ENCODE measurements at regions not wholly inside any gene's neighbourhood (a gene's known extent, or its start where the extent isn't known, plus 50 kb on each side); places are given as distances from the start of the nearest gene placed in this dataset.
"Not testable (repeated sequence)": the region's sequence is repeated elsewhere in the genome, so short reads cannot be mapped to it uniquely, and the experiment has no call there.

GRCh38 chr13:59352600-59352999 lies 811.1 kb downstream of the DIAPH3 start:
- no peak for DNase-seq (ENCODE audit: low spot score)

- no peak for DNase-seq (ENCODE audit: low spot score)
Observed at GRCh38 chr13:59354665-59355369, 808.9 kb downstream of the DIAPH3 start.

- DNase-seq (ENCODE audit: low spot score), result no peak
Observed at GRCh38 chr13:59356607-59357006, 807.1 kb downstream of the DIAPH3 start.

- DNase-seq (ENCODE audit: low spot score), result no peak
Observed at GRCh38 chr13:59358014-59358413, 805.7 kb downstream of the DIAPH3 start.

- no peak for DNase-seq (ENCODE audit: low spot score)
Observed at GRCh38 chr13:59360108-59360507, 803.6 kb downstream of the DIAPH3 start.

- DNase-seq (ENCODE audit: low spot score), result no peak
Observed at GRCh38 chr13:59360916-59361315, 802.8 kb downstream of the DIAPH3 start.

GRCh38 chr13:59363313-59363712 lies 800.4 kb downstream of the DIAPH3 start:
- no peak for DNase-seq (ENCODE audit: low spot score)

GRCh38 chr13:59363947-59364346 lies 799.8 kb downstream of the DIAPH3 start:
- no peak for DNase-seq (ENCODE audit: low spot score)

GRCh38 chr13:59364641-59365085 lies 799.1 kb downstream of the DIAPH3 start:
- no peak for DNase-seq (ENCODE audit: low spot score)

- DNase-seq (ENCODE audit: low spot score), result no peak
Observed at GRCh38 chr13:59367467-59367866, 796.3 kb downstream of the DIAPH3 start.

GRCh38 chr13:59367904-59368303 lies 795.8 kb downstream of the DIAPH3 start:
- no peak for DNase-seq (ENCODE audit: low spot score)

- DNase-seq (ENCODE audit: low spot score), result no peak
Observed at GRCh38 chr13:59368693-59369092, 795.0 kb downstream of the DIAPH3 start.

GRCh38 chr13:59371229-59371628 lies 792.5 kb downstream of the DIAPH3 start:
- no peak for DNase-seq (ENCODE audit: low spot score)

- DNase-seq (ENCODE audit: low spot score), result no peak
Observed at GRCh38 chr13:59373341-59373740, 790.4 kb downstream of the DIAPH3 start.

- no peak for DNase-seq (ENCODE audit: low spot score)
Observed at GRCh38 chr13:59374691-59375090, 789.0 kb downstream of the DIAPH3 start.

GRCh38 chr13:59384154-59384553 lies 779.6 kb downstream of the DIAPH3 start:
- DNase-seq (ENCODE audit: low spot score), result no peak

- DNase-seq (ENCODE audit: low spot score), result peak; percentile 51
Observed at GRCh38 chr13:59391696-59392095, 772.0 kb downstream of the DIAPH3 start.

GRCh38 chr13:59392328-59392727 lies 771.4 kb downstream of the DIAPH3 start:
- no peak for DNase-seq (ENCODE audit: low spot score)

- DNase-seq (ENCODE audit: low spot score), result no peak
Observed at GRCh38 chr13:59394496-59394895, 769.2 kb downstream of the DIAPH3 start.

- DNase-seq (ENCODE audit: low spot score), result no peak
Observed at GRCh38 chr13:59398127-59398526, 765.6 kb downstream of the DIAPH3 start.

- DNase-seq (ENCODE audit: low spot score), result no peak
Observed at GRCh38 chr13:59398661-59399060, 765.1 kb downstream of the DIAPH3 start.

- DNase-seq (ENCODE audit: low spot score), result no peak
Observed at GRCh38 chr13:59399513-59399912, 764.2 kb downstream of the DIAPH3 start.

- DNase-seq (ENCODE audit: low spot score), result no peak
Observed at GRCh38 chr13:59404331-59404730, 759.4 kb downstream of the DIAPH3 start.

- not testable (repeated sequence) for DNase-seq (ENCODE audit: low spot score)
Observed at GRCh38 chr13:59407251-59407650, 756.5 kb downstream of the DIAPH3 start.

Measured in A172 (cell line).